ENCODE measurements at regions not wholly inside any gene's neighbourhood (a gene's known extent, or its start where the extent isn't known, plus 50 kb on each side); places are given as distances from the start of the nearest gene placed in this dataset.
"Not testable (repeated sequence)": the region's sequence is repeated elsewhere in the genome, so short reads cannot be mapped to it uniquely, and the experiment has no call there.

DNA sequence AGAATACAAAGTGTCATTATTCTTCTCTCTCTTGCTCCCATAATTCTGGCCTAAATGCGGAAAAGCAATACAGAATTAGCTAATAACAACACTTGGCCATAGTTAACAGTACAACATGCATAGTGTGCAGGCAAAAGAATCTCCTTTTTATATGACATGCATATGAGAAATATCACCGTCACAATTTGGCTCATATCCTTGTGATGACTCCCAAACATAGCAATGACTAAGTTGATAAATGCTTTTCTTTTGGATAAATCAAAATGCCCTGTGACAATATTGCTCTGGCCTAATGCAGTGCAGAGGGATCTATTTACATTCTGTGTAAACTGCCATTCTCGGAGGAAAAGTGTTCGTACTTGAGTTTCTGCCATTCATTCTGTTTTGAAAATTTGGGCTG, 121.9 kb upstream of the GHR start:
- H3K27ac ChIP-seq, result no peak overlapping the region
- no peak for TF ChIP-seq ZFX (IDR thresholded peaks at IDR 0.05; ENCODE audit: borderline replicate concordance)
- TF ChIP-seq, protein P1, sequence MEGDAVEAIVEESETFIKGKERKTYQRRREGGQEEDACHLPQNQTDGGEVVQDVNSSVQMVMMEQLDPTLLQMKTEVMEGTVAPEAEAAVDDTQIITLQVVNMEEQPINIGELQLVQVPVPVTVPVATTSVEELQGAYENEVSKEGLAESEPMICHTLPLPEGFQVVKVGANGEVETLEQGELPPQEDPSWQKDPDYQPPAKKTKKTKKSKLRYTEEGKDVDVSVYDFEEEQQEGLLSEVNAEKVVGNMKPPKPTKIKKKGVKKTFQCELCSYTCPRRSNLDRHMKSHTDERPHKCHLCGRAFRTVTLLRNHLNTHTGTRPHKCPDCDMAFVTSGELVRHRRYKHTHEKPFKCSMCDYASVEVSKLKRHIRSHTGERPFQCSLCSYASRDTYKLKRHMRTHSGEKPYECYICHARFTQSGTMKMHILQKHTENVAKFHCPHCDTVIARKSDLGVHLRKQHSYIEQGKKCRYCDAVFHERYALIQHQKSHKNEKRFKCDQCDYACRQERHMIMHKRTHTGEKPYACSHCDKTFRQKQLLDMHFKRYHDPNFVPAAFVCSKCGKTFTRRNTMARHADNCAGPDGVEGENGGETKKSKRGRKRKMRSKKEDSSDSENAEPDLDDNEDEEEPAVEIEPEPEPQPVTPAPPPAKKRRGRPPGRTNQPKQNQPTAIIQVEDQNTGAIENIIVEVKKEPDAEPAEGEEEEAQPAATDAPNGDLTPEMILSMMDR (IDR thresholded peaks at IDR 0.05), result no peak

DNA sequence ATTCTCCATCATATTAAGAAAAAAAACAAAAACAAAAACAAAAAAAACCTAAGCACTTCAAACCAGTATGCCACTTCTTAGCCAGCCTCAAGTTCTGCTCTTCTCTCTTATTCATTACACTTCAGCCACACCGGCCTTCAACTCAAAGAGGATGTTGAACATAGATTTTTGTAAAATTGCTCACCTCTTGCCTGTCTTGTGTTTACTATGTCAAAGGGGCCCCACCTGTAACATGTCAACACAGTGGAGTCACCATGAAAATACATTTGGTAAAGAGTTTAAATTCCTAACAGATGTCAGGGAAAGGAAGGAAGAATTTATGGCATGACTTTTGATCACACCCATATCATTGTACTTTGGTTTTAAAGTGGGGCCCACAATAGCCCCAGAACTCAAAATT, 121.1 kb upstream of the GHR start:
- TF ChIP-seq ZFX (IDR thresholded peaks at IDR 0.05; ENCODE audit: borderline replicate concordance), result no peak
- TF ChIP-seq, protein P1 (IDR thresholded peaks at IDR 0.05), result no peak
- no peak overlapping the region for H3K27ac ChIP-seq

DNA sequence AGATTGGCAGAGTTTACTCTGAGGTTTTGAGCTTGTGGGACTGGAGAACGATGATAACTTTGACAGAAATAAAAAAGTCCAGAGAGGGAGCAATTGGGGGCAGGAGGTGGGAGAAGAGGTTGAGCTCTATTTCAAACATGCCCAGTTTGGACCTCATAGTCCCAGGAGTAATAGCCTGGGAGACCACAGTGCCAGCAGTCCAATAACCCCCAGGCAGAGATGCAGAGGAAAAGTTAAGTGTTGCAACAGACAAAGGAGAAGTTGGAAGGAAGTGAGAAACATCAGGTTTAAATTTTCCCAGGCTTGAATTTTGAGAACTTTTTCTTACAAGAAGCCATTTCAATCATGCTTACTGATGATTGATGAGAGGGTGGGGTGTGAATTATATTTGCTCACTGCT, 117.0 kb upstream of the GHR start:
- TF ChIP-seq ZFX (IDR thresholded peaks at IDR 0.05; ENCODE audit: borderline replicate concordance), result no peak
- TF ChIP-seq, protein P1 (IDR thresholded peaks at IDR 0.05), result no peak
- H3K27ac ChIP-seq, result no peak overlapping the region

DNA sequence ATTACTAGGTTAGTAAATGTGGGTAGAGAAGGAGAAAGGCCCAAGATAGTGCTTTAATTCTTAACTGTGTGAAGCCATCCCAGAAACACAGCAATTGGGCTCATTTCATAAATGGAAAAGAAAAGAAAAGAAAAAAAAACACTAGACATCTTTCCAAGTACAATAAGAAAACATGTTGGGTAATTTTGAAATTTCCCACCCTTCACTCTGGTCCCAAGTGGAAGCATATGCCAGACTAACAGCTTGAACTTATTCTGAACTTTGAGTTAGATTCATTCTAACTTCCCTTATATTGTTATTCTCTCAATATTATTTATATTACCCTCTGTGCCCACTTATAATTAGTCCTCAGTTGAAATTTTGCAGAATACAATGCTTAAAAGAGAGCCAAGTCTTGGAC, 113.4 kb upstream of the GHR start:
- TF ChIP-seq ZFX (IDR thresholded peaks at IDR 0.05; ENCODE audit: borderline replicate concordance), result no peak
- TF ChIP-seq, protein P1 (IDR thresholded peaks at IDR 0.05), result no peak
- no peak overlapping the region for H3K27ac ChIP-seq

DNA sequence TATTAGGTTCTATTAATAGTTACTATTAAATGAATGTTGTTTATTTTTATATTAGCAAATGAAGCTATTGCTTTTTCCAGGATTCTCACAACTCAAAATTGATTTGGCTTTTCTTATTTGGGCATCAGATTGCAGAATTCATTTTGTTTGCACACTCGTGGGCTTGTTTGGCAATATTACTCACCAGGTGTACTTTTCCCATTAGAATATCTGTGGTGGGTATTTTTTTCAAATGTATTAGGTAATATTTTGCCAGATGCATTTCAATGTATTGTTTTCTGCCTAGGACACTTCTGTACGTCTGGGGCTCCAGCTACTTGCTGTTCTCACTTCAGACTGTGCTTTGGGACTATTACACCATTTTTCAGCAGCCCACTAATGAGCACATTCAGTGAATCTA, 108.0 kb upstream of the GHR start:
- no peak overlapping the region for H3K27ac ChIP-seq
- no peak for TF ChIP-seq ZFX (IDR thresholded peaks at IDR 0.05; ENCODE audit: borderline replicate concordance)
- TF ChIP-seq, protein P1 (IDR thresholded peaks at IDR 0.05), result no peak

DNA sequence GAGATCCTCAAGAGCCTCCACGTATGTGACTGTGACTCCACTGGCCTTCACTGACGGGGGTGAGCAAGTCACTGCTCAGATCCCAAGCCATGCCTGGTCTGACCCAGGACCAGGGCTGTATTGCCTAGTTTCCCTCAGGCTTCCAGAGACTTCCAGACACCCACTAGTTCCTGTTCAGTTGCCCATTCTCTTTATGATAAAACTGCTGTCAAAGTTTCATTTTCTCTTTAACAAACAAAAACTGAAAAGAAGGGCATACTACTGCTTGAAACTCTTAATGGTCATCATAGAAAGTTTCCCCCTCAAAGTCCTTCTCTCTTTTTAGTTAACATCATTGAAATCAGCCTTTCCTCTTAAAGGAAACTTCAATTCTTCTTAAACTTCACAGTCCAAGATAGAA, 105.7 kb upstream of the GHR start:
- H3K27ac ChIP-seq, result no peak overlapping the region
- TF ChIP-seq ZFX (IDR thresholded peaks at IDR 0.05; ENCODE audit: borderline replicate concordance), result no peak

DNA sequence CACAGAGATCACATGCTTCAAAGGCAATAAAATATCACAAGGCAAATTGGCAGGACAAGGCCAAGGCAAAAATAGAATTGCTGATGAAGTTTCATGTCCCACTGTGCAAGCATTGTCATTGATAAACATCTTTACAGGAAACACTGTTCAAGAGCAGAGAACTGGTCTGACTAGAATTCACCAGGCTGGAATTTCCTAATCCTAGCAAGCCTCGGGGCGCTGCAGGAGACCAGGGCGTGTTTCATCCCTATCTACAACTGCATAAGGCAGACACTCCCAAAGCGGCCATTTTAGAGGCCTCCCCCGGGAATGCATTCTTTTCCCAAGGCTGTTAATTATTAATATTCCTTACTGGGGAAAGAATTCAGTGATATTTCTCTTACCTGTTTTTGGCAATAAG, 103.7 kb upstream of the GHR start:
- not testable (repeated sequence) for H3K27ac ChIP-seq

DNA sequence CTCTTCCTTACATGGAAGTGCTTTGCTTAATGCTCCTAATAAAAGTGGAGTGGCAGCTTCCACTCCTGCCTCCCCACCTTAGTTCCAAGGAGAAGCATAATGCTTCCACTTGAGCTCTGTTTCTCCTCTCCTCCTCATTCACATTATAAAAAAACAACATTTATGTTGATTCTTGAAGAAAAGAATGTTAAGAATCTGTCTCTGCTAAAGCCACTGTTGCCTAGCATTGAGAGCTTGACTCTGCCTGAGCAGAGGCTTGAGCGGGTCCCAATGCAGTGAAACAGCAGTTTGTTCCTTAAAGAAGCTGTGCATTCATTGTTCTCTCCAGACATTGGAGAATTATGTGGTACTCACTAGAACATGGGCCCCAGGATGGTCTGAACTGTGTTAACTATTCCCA, 101.5 kb upstream of the GHR start:
- no peak overlapping the region for H3K27ac ChIP-seq
- TF ChIP-seq, protein P1 (IDR thresholded peaks at IDR 0.05), result no peak
- TF ChIP-seq ZFX (IDR thresholded peaks at IDR 0.05; ENCODE audit: borderline replicate concordance), result no peak
